ENCODE measurements at regions not wholly inside any gene's neighbourhood (a gene's known extent, or its start where the extent isn't known, plus 50 kb on each side); places are given as distances from the start of the nearest gene placed in this dataset.

DNA sequence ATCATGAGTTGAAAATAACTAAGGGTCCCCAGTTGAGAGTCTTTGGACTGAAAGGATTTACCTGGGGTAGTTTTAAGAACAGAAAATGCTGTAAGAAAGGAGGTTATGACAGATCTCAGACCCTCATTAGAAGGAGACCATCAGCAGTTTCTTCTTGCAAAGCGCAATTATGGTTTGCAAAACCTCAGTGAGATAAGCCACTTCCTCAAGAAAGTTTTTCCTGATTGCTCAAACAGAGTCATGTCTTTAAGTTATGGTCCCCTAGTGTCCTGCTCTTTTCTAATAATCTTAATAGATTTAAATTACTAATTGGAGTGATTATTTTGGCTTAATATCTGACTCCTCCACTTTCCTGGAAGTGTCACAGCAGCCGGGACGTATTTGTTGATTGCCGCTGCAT lies 293.2 kb upstream of the KLF4 start:
- TF ChIP-seq, protein P1, sequence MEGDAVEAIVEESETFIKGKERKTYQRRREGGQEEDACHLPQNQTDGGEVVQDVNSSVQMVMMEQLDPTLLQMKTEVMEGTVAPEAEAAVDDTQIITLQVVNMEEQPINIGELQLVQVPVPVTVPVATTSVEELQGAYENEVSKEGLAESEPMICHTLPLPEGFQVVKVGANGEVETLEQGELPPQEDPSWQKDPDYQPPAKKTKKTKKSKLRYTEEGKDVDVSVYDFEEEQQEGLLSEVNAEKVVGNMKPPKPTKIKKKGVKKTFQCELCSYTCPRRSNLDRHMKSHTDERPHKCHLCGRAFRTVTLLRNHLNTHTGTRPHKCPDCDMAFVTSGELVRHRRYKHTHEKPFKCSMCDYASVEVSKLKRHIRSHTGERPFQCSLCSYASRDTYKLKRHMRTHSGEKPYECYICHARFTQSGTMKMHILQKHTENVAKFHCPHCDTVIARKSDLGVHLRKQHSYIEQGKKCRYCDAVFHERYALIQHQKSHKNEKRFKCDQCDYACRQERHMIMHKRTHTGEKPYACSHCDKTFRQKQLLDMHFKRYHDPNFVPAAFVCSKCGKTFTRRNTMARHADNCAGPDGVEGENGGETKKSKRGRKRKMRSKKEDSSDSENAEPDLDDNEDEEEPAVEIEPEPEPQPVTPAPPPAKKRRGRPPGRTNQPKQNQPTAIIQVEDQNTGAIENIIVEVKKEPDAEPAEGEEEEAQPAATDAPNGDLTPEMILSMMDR (IDR thresholded peaks at IDR 0.05; ENCODE audit: low read depth, low read length, poor library complexity, severe bottlenecking): no peak
- TF ChIP-seq EZH2phosphoT487 (IDR thresholded peaks at IDR 0.05; ENCODE audit: borderline replicate concordance, low read length): no peak
